ENCODE measurements at regions not wholly inside any gene's neighbourhood (a gene's known extent, or its start where the extent isn't known, plus 50 kb on each side); places are given as distances from the start of the nearest gene placed in this dataset.

GRCh38 chr9:72427801-72428200 is 62.8 kb upstream of the ZFAND5 start:
- H3K9me3 ChIP-seq (ENCODE audit: control insufficient read depth in 2 of 3, insufficient read depth in 1 of 3, low read length in 3 of 3), result no peaks in the 10 kb centered on the region
- FAIRE-seq, result no peak
- H3K36me3 ChIP-seq (ENCODE audit: control insufficient read depth in 2 of 3, insufficient read depth in 3 of 3, low read length in 3 of 3), result no peaks in the 10 kb centered on the region
- no peaks in the 10 kb centered on the region for H3K27me3 ChIP-seq (ENCODE audit: control insufficient read depth, insufficient read depth, low read length)
- DNase-seq, result no peak
- H3K9ac ChIP-seq (ENCODE audit: low read length in 3 of 3), result no peak overlapping the region
- no peak overlapping the region for H3K4me3 ChIP-seq (ENCODE audit: low read length in 3 of 3)
- no peak overlapping the region for H3K27ac ChIP-seq (ENCODE audit: low read depth in 2 of 2, low read length in 2 of 2)
- TF ChIP-seq CTCF (IDR thresholded peaks at IDR 0.05; ENCODE audit: borderline replicate concordance, extremely low read depth, insufficient read depth), result no peak
- no peaks in the 10 kb centered on the region for H3K4me1 ChIP-seq (ENCODE audit: control insufficient read depth in 2 of 3, insufficient read depth in 2 of 3, low read depth in 1 of 3, low read length in 3 of 3)
- intact Hi-C loops (cut with DNase I), result no loop called here

GRCh38 chr9:72424131-72424530 is 59.1 kb upstream of the ZFAND5 start:
- intact Hi-C loops (cut with DNase I), result no loop called here
- FAIRE-seq, result no peak

GRCh38 chr9:72422214-72422613 is 57.2 kb upstream of the ZFAND5 start:
- TF ChIP-seq CTCF (IDR thresholded peaks at IDR 0.05; ENCODE audit: borderline replicate concordance, extremely low read depth, insufficient read depth), result no peak
- no peak overlapping the region for H3K9ac ChIP-seq (ENCODE audit: low read length in 3 of 3)
- FAIRE-seq, result no peak
- H3K36me3 ChIP-seq (ENCODE audit: control insufficient read depth in 2 of 3, insufficient read depth in 3 of 3, low read length in 3 of 3), result no peaks in the 10 kb centered on the region
- H3K4me1 ChIP-seq (ENCODE audit: control insufficient read depth in 2 of 3, insufficient read depth in 2 of 3, low read depth in 1 of 3, low read length in 3 of 3), result no peaks in the 10 kb centered on the region
- intact Hi-C loops (cut with DNase I), result no loop called here
- no peak overlapping the region for H3K27ac ChIP-seq (ENCODE audit: low read depth in 2 of 2, low read length in 2 of 2)
- no peak overlapping the region for H3K4me3 ChIP-seq (ENCODE audit: low read length in 3 of 3)
- H3K27me3 ChIP-seq (ENCODE audit: control insufficient read depth, insufficient read depth, low read length), result no peaks in the 10 kb centered on the region
- no peak for DNase-seq
- H3K9me3 ChIP-seq (ENCODE audit: control insufficient read depth in 2 of 3, insufficient read depth in 1 of 3, low read length in 3 of 3), result no peaks in the 10 kb centered on the region

More at GRCh38 chr9:72424131-72424530, 59.1 kb upstream of the ZFAND5 start:
- DNase-seq, result no peak
- Histone ChIP-seq H3K27me3 (ENCODE audit: control insufficient read depth, insufficient read depth, low read length) (no peaks in the 10 kb centered on the region), H3K36me3 (ENCODE audit: control insufficient read depth in 2 of 3, insufficient read depth in 3 of 3, low read length in 3 of 3) (no peaks in the 10 kb centered on the region), H3K9ac (ENCODE audit: low read length in 3 of 3) (no peak overlapping the region), H3K9me3 (ENCODE audit: control insufficient read depth in 2 of 3, insufficient read depth in 1 of 3, low read length in 3 of 3) (no peaks in the 10 kb centered on the region), H3K4me3 (ENCODE audit: low read length in 3 of 3) (no peak overlapping the region), H3K4me1 (ENCODE audit: control insufficient read depth in 2 of 3, insufficient read depth in 2 of 3, low read depth in 1 of 3, low read length in 3 of 3) (no peaks in the 10 kb centered on the region), H3K27ac (ENCODE audit: low read depth in 2 of 2, low read length in 2 of 2) (no peak overlapping the region)
- TF ChIP-seq CTCF (IDR thresholded peaks at IDR 0.05; ENCODE audit: borderline replicate concordance, extremely low read depth, insufficient read depth), result no peak

- Histone ChIP-seq H3K4me1 (ENCODE audit: control insufficient read depth in 2 of 3, insufficient read depth in 2 of 3, low read depth in 1 of 3, low read length in 3 of 3) (no peaks in the 10 kb centered on the region), H3K36me3 (ENCODE audit: control insufficient read depth in 2 of 3, insufficient read depth in 3 of 3, low read length in 3 of 3) (no peaks in the 10 kb centered on the region), H3K9me3 (ENCODE audit: control insufficient read depth in 2 of 3, insufficient read depth in 1 of 3, low read length in 3 of 3) (no peaks in the 10 kb centered on the region), H3K9ac (ENCODE audit: low read length in 3 of 3) (no peak overlapping the region), H3K27ac (ENCODE audit: low read depth in 2 of 2, low read length in 2 of 2) (no peak overlapping the region), H3K4me3 (ENCODE audit: low read length in 3 of 3) (no peak overlapping the region), H3K27me3 (ENCODE audit: control insufficient read depth, insufficient read depth, low read length) (no peaks in the 10 kb centered on the region)
- no peak for TF ChIP-seq CTCF (IDR thresholded peaks at IDR 0.05; ENCODE audit: borderline replicate concordance, extremely low read depth, insufficient read depth)
- FAIRE-seq (no peak), DNase-seq (no peak)
- intact Hi-C loops (cut with DNase I), result no loop called here
Observed at GRCh38 chr9:72420783-72421182, 55.8 kb upstream of the ZFAND5 start.
